Keratinocyte (primary cell): ENCODE measurements at regions not wholly inside any gene's neighbourhood (a gene's known extent, or its start where the extent isn't known, plus 50 kb on each side); places are given as distances from the start of the nearest gene placed in this dataset.

Source experiments
- DNase-seq: peaks from one replicate; pipeline ENCODE4 v3.0.0-alpha.2; 2011; ENCODE audit warnings: low read depth, missing footprints, low spot score
- FAIRE-seq: peaks from 2 replicates; lab custom pipeline; 2011; peaks lifted over from hg19 to GRCh38; lab: Jason Lieb, UNC
- H2AFZ ChIP-seq: 2 replicates; pipeline ENCODE4 v1.6.0; 2012; ENCODE audit warnings: low read length, control low read depth, inconsistent platforms; ENCODE audit not compliant: control insufficient read depth
- H3K27ac ChIP-seq: 2 replicates; pipeline ENCODE4 v1.5.1; 2011; ENCODE audit warnings: low read length; ENCODE audit not compliant: control insufficient read depth, insufficient read depth
- H3K27me3 ChIP-seq: 3 replicates; pipeline ENCODE4 v1.6.0; 2011; ENCODE audit warnings: low read length; ENCODE audit not compliant: control insufficient read depth, insufficient read depth; ENCODE audit errors: extremely low read depth
- H3K36me3 ChIP-seq, 2 experiments: 2 replicates in 1 of 2; 3 replicates in 1 of 2; pipeline ENCODE4 v1.5.1; 2011; ENCODE audit warnings: low read length in 2 of 2, mild to moderate bottlenecking in 1 of 2; ENCODE audit not compliant: control insufficient read depth in 2 of 2, insufficient read depth in 2 of 2; ENCODE audit errors: extremely low read depth in 1 of 2
- H3K4me1 ChIP-seq: 3 replicates; pipeline ENCODE4 v1.5.1; 2011; ENCODE audit warnings: low read length; ENCODE audit not compliant: control insufficient read depth, insufficient read depth; ENCODE audit errors: extremely low read depth
- H3K4me2 ChIP-seq: 3 replicates; pipeline ENCODE4 v1.6.0; 2011; ENCODE audit warnings: low read depth, low read length; ENCODE audit not compliant: control insufficient read depth, insufficient read depth; ENCODE audit errors: extremely low read depth
- H3K4me3 ChIP-seq, 3 experiments: fragments of 200-600 bp in 1 of 3; sonication (generic) in 1 of 3; 2 replicates in 2 of 3; 3 replicates in 1 of 3; pipeline ENCODE4 v1.5.1; 2011 to 2016; ENCODE audit warnings: low read length in 3 of 3, mild to moderate bottlenecking in 3 of 3, control low read depth in 2 of 3, inconsistent platforms in 1 of 3, low read depth in 1 of 3, mixed read lengths in 1 of 3, mixed run types in 1 of 3, moderate library complexity in 1 of 3; ENCODE audit not compliant: control insufficient read depth in 2 of 3, insufficient read depth in 2 of 3; ENCODE audit errors: extremely low read depth in 1 of 3
- H3K79me2 ChIP-seq: 2 replicates; pipeline ENCODE4 v1.6.0; 2012; ENCODE audit warnings: low read length; ENCODE audit not compliant: control insufficient read depth, insufficient read depth
- H3K9ac ChIP-seq: 3 replicates; pipeline ENCODE4 v1.6.0; 2011; ENCODE audit warnings: low read length; ENCODE audit not compliant: control insufficient read depth, insufficient read depth; ENCODE audit errors: extremely low read depth
- H3K9me1 ChIP-seq: 3 replicates; pipeline ENCODE4 v1.6.0; 2011; ENCODE audit warnings: low read length; ENCODE audit not compliant: control insufficient read depth, insufficient read depth; ENCODE audit errors: extremely low read depth
- H3K9me3 ChIP-seq: 2 replicates; pipeline ENCODE4 v1.5.1; 2012; ENCODE audit warnings: low read depth, low read length; ENCODE audit not compliant: control insufficient read depth
- H4K20me1 ChIP-seq: 3 replicates; pipeline ENCODE4 v1.6.0; 2011; ENCODE audit warnings: low read length; ENCODE audit not compliant: control insufficient read depth, insufficient read depth; ENCODE audit errors: extremely low read depth
- EZH2 ChIP-seq: IDR thresholded peaks from one replicate; pipeline ENCODE4 v1.6.1; 2012; ENCODE audit warnings: inconsistent platforms, mild to moderate bottlenecking, low read length, moderate library complexity
- dilution Hi-C: fragments of 300-500 bp; cut with MboI; formaldehyde crosslinking; loops from one replicate; pipeline ENCODE4 v1.7.0; 2020; ENCODE audit warnings: low sequenced_read_pairs; ENCODE audit not compliant: extremely low pct_ligation_motif_present
- TF ChIP-seq, protein P1 (sequence below), 3 experiments: IDR thresholded peaks in 1 of 3; conservative IDR thresholded peaks in 1 of 3; optimal IDR thresholded peaks in 1 of 3; 2 replicates in 2 of 3; 3 replicates in 1 of 3; pipeline versions ENCODE3 to v1.5.1; 2011; ENCODE audit warnings: low read length in 3 of 3, mild to moderate bottlenecking in 3 of 3, moderate library complexity in 2 of 3, control low read depth in 1 of 3, inconsistent platforms in 1 of 3; ENCODE audit not compliant: insufficient read depth in 2 of 3; ENCODE audit errors: extremely low read depth in 1 of 3

DNA sequence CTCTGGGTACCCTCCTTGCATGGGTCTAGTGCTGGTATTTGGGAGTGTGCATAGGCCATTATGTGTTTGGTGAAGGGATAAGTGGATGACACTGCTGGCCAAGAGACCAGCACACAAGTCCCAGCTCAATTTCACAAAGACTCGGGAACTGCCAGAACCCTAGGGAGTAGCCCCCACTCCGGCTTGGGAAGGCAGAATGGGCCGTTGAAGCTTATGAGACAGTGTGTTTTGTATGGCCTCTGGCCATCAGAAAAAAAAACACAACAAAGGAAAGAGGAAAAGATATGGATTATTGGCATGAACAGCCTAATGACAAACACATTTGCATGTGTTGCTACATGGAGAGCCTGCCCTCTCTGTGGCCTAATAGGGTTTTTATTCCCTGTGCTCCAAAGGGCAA lies 144.2 kb downstream of the TTC32 start:
- Histone ChIP-seq H4K20me1 (no peaks in the 10 kb centered on the region), H3K27ac (no peak overlapping the region), H3K9ac (no peak overlapping the region), H3K36me3 (no peaks in the 10 kb centered on the region), H3K79me2 (no peaks in the 10 kb centered on the region), H3K4me1 (peaks cover 12% of the 10 kb centered on the region), H3K9me3 (no peaks in the 10 kb centered on the region), H3K27me3 (no peaks in the 10 kb centered on the region), H3K4me2 (no peak overlapping the region), H3K4me3 (no peak overlapping the region), H2AFZ (no peak overlapping the region), H3K9me1 (no peaks in the 10 kb centered on the region)
- TF ChIP-seq, protein P1, sequence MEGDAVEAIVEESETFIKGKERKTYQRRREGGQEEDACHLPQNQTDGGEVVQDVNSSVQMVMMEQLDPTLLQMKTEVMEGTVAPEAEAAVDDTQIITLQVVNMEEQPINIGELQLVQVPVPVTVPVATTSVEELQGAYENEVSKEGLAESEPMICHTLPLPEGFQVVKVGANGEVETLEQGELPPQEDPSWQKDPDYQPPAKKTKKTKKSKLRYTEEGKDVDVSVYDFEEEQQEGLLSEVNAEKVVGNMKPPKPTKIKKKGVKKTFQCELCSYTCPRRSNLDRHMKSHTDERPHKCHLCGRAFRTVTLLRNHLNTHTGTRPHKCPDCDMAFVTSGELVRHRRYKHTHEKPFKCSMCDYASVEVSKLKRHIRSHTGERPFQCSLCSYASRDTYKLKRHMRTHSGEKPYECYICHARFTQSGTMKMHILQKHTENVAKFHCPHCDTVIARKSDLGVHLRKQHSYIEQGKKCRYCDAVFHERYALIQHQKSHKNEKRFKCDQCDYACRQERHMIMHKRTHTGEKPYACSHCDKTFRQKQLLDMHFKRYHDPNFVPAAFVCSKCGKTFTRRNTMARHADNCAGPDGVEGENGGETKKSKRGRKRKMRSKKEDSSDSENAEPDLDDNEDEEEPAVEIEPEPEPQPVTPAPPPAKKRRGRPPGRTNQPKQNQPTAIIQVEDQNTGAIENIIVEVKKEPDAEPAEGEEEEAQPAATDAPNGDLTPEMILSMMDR (optimal IDR thresholded peaks at IDR 0.05 in 1 of 3, IDR thresholded peaks at IDR 0.05 in 1 of 3, conservative IDR thresholded peaks at IDR 0.05 in 1 of 3; ENCODE audit: extremely low read depth in 1 of 3, insufficient read depth in 2 of 3, low read length in 3 of 3) = no peak
- TF ChIP-seq EZH2 = no peak
- FAIRE-seq (no peak), DNase-seq (no peak)
- dilution Hi-C loops = no loop called here

DNA sequence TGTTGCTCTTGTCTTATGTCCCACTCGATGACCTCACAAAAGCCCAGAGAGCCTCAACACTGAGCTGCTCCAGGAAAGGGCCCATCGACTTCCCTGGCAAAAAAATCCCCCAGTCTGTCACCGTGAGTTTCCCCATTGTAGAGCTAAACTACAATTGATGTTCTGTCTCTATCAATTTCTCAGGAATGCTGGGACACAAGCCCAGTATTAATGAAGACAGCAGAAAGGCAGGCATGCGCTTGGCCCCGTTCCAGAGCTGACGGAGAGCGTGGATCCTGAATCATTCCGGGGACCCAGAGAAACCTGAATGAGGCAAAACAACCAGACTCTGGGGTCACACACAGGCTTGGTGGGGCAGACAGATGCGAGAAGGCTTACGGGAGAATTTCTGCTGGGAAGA lies 146.9 kb downstream of the TTC32 start:
- H3K4me3 ChIP-seq = no peak overlapping the region
- TF ChIP-seq, protein P1 (optimal IDR thresholded peaks at IDR 0.05 in 1 of 3, IDR thresholded peaks at IDR 0.05 in 1 of 3, conservative IDR thresholded peaks at IDR 0.05 in 1 of 3; ENCODE audit: extremely low read depth in 1 of 3, insufficient read depth in 2 of 3, low read length in 3 of 3) = no peak
- TF ChIP-seq EZH2 = no peak
- H3K4me1 ChIP-seq = peaks cover 12% of the 10 kb centered on the region
- peak overlapping the region; percentile 22 for H3K4me2 ChIP-seq
- H3K27ac ChIP-seq = no peak overlapping the region
- no peaks in the 10 kb centered on the region for H3K9me1 ChIP-seq
- no peaks in the 10 kb centered on the region for H4K20me1 ChIP-seq
- no peak for DNase-seq
- dilution Hi-C loops = no loop called here
- H3K36me3 ChIP-seq = no peaks in the 10 kb centered on the region
- FAIRE-seq = peak; percentile 56
- H3K9me3 ChIP-seq = no peaks in the 10 kb centered on the region
- H3K27me3 ChIP-seq = peaks cover 8% of the 10 kb centered on the region
- H2AFZ ChIP-seq = no peak overlapping the region
- H3K9ac ChIP-seq = no peak overlapping the region
- no peaks in the 10 kb centered on the region for H3K79me2 ChIP-seq
